Thyroid gland (tissue), 4 donors: ENCODE measurements at regions not wholly inside any gene's neighbourhood (a gene's known extent, or its start where the extent isn't known, plus 50 kb on each side); places are given as distances from the start of the nearest gene placed in this dataset.
"Not testable (repeated sequence)": the region's sequence is repeated elsewhere in the genome, so short reads cannot be mapped to it uniquely, and the experiment has no call there.

Experiments used
- DNase-seq, 2 donors: peaks; one replicate each; pipeline ENCODE4 v3.0.0-alpha.2; 2019
- H3K27ac ChIP-seq, 3 donors: fragments of 200-600 bp; sonication (generic); 1 replicate in 2 of 3; 2 replicates in 1 of 3; pipeline ENCODE4 v1.5.1; 2016 to 2019; ENCODE audit warnings: mild to moderate bottlenecking in 1 of 3, moderate library complexity in 1 of 3
- H3K27me3 ChIP-seq: fragments of 200-600 bp; sonication (generic); one replicate; pipeline ENCODE4 v1.5.1; 2019
- H3K36me3 ChIP-seq, 2 donors: fragments of 200-600 bp; sonication (generic); one replicate each; pipeline ENCODE4 v1.5.1; 2016 to 2019
- H3K4me1 ChIP-seq, 2 donors: fragments of 200-600 bp; sonication (generic); one replicate each; pipeline ENCODE4 v1.5.1; 2017 to 2019
- H3K4me3 ChIP-seq, 3 donors: fragments of 200-600 bp; sonication (generic); replicated peaks in 1 of 3; 1 replicate in 2 of 3; 2 replicates in 1 of 3; pipeline ENCODE4 v1.5.1; 2016; ENCODE audit warnings: mild to moderate bottlenecking in 1 of 3
- H3K9me3 ChIP-seq: fragments of 200-600 bp; sonication (generic); one replicate; pipeline ENCODE4 v1.5.1; 2017
- POLR2A ChIP-seq, 2 donors: fragments of 450-650 bp; IDR thresholded peaks; one replicate each; pipeline ENCODE4 v1.6.1; 2017; ENCODE audit warnings: antibody characterized with exemption in 2 of 2, mild to moderate bottlenecking in 2 of 2, moderate library complexity in 1 of 2
- WGBS, 2 donors: methylation state at CpG; one replicate each; pipeline ENCODE4 v1.1.5; 2017; 5-methylcytosine and 5-hydroxymethylcytosine counted together
- intact Hi-C: fragments of 100-400 bp; cut with DNase I; formaldehyde crosslinking; loops from one replicate; pipeline ENCODE4 v1.15.1; 2023
- TF ChIP-seq, protein P1 (sequence below), 6 experiments: fragments of 200-600 bp in 3 of 6; fragments of 450-650 bp in 3 of 6; sonication (generic) in 3 of 6; IDR thresholded peaks; one replicate each; pipeline ENCODE4 v1.5.1; 2016 to 2019; ENCODE audit warnings: antibody characterized with exemption in 6 of 6, mild to moderate bottlenecking in 2 of 6, inconsistent platforms in 1 of 6, moderate library complexity in 1 of 6

DNA sequence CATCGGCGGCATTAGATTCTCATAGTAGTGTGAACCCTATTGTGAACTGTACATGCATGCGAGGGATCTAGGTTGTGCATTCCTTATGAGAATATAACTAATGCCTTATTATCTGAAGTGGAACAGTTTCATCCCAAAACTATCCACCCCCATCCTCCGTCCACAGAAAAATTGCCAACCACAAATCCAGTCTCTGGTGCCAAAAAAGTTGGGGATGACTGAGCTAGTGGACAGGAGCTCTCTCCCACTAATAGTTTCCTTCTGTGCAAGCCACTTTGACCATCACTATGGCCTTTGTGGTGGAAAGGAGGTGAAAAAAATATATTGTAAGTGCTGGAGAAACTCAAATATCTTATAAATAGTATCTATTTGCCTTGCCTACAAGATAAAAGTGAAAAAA is 857.8 kb downstream of the DIAPH3 start:
- 95 to 96% methylated on average over 4 of the region's 4 CpGs for WGBS, 2 donors
- intact Hi-C loops, result no loop called here
- Histone ChIP-seq H3K36me3 (no peaks in the 10 kb centered on the region), H3K4me3 (no peak overlapping the region), H3K9me3 (no peaks in the 10 kb centered on the region), H3K27me3 (no peaks in the 10 kb centered on the region), H3K4me1 (no peaks in the 10 kb centered on the region), H3K27ac (no peak overlapping the region)
- DNase-seq, result no peak
- TF ChIP-seq, protein P1, sequence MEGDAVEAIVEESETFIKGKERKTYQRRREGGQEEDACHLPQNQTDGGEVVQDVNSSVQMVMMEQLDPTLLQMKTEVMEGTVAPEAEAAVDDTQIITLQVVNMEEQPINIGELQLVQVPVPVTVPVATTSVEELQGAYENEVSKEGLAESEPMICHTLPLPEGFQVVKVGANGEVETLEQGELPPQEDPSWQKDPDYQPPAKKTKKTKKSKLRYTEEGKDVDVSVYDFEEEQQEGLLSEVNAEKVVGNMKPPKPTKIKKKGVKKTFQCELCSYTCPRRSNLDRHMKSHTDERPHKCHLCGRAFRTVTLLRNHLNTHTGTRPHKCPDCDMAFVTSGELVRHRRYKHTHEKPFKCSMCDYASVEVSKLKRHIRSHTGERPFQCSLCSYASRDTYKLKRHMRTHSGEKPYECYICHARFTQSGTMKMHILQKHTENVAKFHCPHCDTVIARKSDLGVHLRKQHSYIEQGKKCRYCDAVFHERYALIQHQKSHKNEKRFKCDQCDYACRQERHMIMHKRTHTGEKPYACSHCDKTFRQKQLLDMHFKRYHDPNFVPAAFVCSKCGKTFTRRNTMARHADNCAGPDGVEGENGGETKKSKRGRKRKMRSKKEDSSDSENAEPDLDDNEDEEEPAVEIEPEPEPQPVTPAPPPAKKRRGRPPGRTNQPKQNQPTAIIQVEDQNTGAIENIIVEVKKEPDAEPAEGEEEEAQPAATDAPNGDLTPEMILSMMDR (IDR thresholded peaks at IDR 0.05), result no peak
- no peak for TF ChIP-seq POLR2A (IDR thresholded peaks at IDR 0.05)

DNA sequence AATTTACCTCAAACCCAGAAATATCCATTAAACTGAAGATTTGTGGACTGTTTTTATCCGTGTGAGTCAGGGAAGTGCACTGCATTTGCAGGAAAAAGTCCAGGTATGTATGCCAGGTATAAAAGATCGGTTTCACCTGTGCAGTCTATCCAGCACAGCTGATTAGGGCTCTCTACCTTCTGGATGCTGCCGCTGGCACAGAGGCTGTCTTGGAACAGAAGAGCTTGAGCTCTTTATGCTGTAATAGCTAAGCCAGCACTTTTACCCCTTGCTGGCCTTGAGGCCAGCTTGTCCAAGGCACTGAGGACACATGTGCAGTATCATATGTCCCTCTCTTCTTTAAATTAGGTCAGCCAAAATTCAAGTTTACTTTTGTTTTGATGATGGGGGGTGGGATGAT is 851.0 kb downstream of the DIAPH3 start:
- DNase-seq, result no peak
- H3K36me3 ChIP-seq, result no peaks in the 10 kb centered on the region
- no peaks in the 10 kb centered on the region for H3K9me3 ChIP-seq
- intact Hi-C loops, result no loop called here
- no peaks in the 10 kb centered on the region for H3K27me3 ChIP-seq
- H3K4me1 ChIP-seq, result no peaks in the 10 kb centered on the region
- TF ChIP-seq, protein P1 (IDR thresholded peaks at IDR 0.05), result no peak
- TF ChIP-seq POLR2A (IDR thresholded peaks at IDR 0.05), result no peak
- no peak overlapping the region for H3K27ac ChIP-seq
- no peak overlapping the region for H3K4me3 ChIP-seq
- WGBS, 2 donors, result 92 to 97% methylated on average over 3 of the region's 3 CpGs

DNA sequence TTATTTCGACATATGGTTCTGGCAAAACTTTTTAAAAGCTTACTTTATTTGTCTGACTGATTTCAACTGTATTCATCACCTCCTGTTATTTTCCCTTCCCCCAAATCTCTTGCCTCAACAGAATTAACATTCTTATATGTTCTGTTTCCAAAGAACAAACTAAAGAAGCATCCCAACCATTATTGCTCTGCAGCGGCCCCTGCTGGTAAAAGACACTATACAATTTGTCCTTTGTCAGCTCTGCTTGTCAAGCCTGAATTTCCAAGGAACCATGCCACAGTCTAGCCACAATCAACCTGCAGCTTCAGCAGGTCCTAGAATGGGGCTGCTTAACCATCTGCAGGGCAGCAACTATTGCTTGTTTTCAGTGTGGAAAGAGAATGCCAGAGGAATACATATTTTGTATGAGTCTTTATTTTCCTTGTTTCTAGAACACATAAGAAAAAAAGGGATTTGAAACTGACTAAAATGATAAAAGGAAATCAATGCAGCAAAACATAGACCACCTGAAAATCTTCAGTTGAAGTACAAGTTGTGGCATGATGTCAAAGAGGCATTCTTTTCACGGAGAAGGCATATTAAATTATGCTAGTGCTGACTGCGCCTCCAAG is 845.3 kb downstream of the DIAPH3 start:
- no peaks in the 10 kb centered on the region for H3K9me3 ChIP-seq
- intact Hi-C loops, result no loop called here
- no peaks in the 10 kb centered on the region for H3K4me1 ChIP-seq
- TF ChIP-seq, protein P1 (IDR thresholded peaks at IDR 0.05), result peak in 5 of 6 experiments; percentile 32 to 67 (median 56)
- TF ChIP-seq POLR2A (IDR thresholded peaks at IDR 0.05), result no peak
- 42 to 47% methylated on average over 4 of the region's 4 CpGs for WGBS, 2 donors
- no peak overlapping the region for H3K27ac ChIP-seq
- no peaks in the 10 kb centered on the region for H3K36me3 ChIP-seq
- DNase-seq, result peak; percentile 65 to 81
- H3K4me3 ChIP-seq, result no peak overlapping the region
- no peaks in the 10 kb centered on the region for H3K27me3 ChIP-seq

DNA sequence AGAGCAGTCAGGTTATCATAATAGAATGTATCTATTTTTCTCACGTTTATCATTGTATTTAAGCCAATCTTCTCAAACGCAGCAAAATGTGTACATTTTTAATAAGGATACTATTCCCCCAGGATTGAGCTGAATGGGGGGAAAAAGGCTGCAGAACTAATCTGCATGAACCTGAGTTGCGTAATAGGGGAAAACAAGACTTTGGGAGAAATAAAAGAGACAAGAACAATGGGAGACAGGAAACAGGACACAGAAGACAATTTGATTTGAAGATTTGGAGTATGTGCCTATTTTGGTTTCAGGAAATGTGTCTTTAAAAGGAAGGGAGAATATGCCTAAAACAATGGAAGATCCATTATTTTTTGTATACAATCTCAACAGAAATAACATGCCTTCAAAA is 844.5 kb downstream of the DIAPH3 start:
- TF ChIP-seq POLR2A (IDR thresholded peaks at IDR 0.05), result no peak
- no peaks in the 10 kb centered on the region for H3K36me3 ChIP-seq
- intact Hi-C loops, result no loop called here
- H3K27ac ChIP-seq, result no peak overlapping the region
- H3K9me3 ChIP-seq, result no peaks in the 10 kb centered on the region
- WGBS, 2 donors, result 72 to 74% methylated on average over 3 of the region's 3 CpGs
- no peaks in the 10 kb centered on the region for H3K4me1 ChIP-seq
- DNase-seq, result no peak
- H3K27me3 ChIP-seq, result no peaks in the 10 kb centered on the region
- no peak overlapping the region for H3K4me3 ChIP-seq

DNA sequence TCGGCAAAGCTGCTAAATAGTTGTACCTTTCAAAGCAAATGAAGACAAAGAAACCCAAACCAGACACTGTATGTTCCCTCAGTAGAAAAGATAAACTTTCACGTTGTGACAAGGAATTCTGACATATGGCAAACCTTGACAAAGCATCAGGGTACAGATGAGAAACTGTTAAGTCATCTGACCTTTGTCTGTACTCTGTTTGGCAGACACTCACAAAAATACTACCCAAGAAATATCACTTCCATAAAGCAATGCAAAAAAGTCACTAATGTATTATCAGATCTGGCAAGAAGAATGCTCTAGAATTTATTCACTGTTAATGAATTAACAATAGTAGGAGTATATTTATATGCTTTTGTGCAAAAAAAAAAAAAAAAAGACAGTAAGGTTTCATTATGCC is 843.7 kb downstream of the DIAPH3 start:
- Histone ChIP-seq H3K36me3 (no peaks in the 10 kb centered on the region), H3K4me1 (no peaks in the 10 kb centered on the region), H3K27me3 (no peaks in the 10 kb centered on the region), H3K4me3 (no peak overlapping the region), H3K9me3 (no peaks in the 10 kb centered on the region), H3K27ac (no peak overlapping the region)
- 58 to 61% methylated on average over 2 of the region's 2 CpGs for WGBS, 2 donors
- TF ChIP-seq, protein P1 (IDR thresholded peaks at IDR 0.05), result no peak
- TF ChIP-seq POLR2A (IDR thresholded peaks at IDR 0.05), result no peak
- intact Hi-C loops, result no loop called here
- no peak for DNase-seq

DNA sequence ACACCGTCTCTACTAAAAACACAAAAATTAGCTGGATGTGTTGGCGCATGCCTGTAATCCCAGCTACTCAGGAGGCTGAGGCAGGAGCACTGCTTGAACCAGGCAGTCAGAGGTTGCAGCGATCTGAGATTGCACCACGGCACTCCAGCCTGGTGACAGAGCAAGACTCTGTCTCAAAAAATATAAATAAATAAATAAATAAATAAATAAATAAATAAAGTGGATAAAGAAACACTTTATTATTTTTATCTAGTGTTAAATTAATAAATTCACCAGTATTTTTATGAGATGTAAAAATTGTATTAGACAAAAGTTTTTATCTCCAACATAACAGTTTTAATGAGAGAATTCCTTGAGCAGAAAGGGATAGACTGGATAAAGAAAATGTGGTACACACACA is 839.3 kb downstream of the DIAPH3 start:
- H3K36me3 ChIP-seq, intact Hi-C loops, DNase-seq, H3K9me3 ChIP-seq, H3K4me3 ChIP-seq, H3K27ac ChIP-seq, H3K4me1 ChIP-seq, H3K27me3 ChIP-seq: not testable (repeated sequence)
- 97 to 98% methylated on average over 4 of the region's 4 CpGs for WGBS, 2 donors
